ENCODE measurements at regions not wholly inside any gene's neighbourhood (a gene's known extent, or its start where the extent isn't known, plus 50 kb on each side); places are given as distances from the start of the nearest gene placed in this dataset.
A peak's percentile ranks its signal among the peaks of the same experiment; 100 is the strongest.
"Not testable (repeated sequence)": the region's sequence is repeated elsewhere in the genome, so short reads cannot be mapped to it uniquely, and the experiment has no call there.

GRCh38 chr10:120760253-120760652 is 90.9 kb upstream of the WDR11 start:
- peak; percentile 78 to 91 (median 90) for DNase-seq

- DNase-seq: no peak
Measured at GRCh38 chr10:120761951-120762350, 89.2 kb upstream of the WDR11 start.

GRCh38 chr10:120765226-120765803 is 85.8 kb upstream of the WDR11 start:
- peak in 2 of 3 donors; percentile 23 to 56 for DNase-seq

GRCh38 chr10:120768227-120768626 is 82.9 kb upstream of the WDR11 start:
- DNase-seq: no peak

GRCh38 chr10:120770496-120770895 is 80.7 kb upstream of the WDR11 start:
- no peak for DNase-seq

- no peak for DNase-seq
Measured at GRCh38 chr10:120776442-120776841, 74.7 kb upstream of the WDR11 start.

- no peak for DNase-seq
Measured at GRCh38 chr10:120782336-120782735, 68.8 kb upstream of the WDR11 start.

- no peak for DNase-seq
Measured at GRCh38 chr10:120783098-120783497, 68.1 kb upstream of the WDR11 start.

- peak in 1 of 3 donors; percentile 15 for DNase-seq
Measured at GRCh38 chr10:120783867-120784266, 67.3 kb upstream of the WDR11 start.

- DNase-seq: no peak
Measured at GRCh38 chr10:120788771-120789170, 62.4 kb upstream of the WDR11 start.

- DNase-seq: peak; percentile 55 to 82 (median 82)
Measured at GRCh38 chr10:120789303-120790203, 61.6 kb upstream of the WDR11 start.

- peak in 2 of 3 donors; percentile 20 to 24 for DNase-seq
Measured at GRCh38 chr10:120791316-120791715, 59.8 kb upstream of the WDR11 start.

- no peak for DNase-seq
Measured at GRCh38 chr10:120793088-120793487, 58.1 kb upstream of the WDR11 start.

GRCh38 chr10:120794390-120794789 is 56.8 kb upstream of the WDR11 start:
- DNase-seq: no peak

GRCh38 chr10:120798276-120798675 is 52.9 kb upstream of the WDR11 start:
- DNase-seq: not testable (repeated sequence)

- DNase-seq: no peak
Measured at GRCh38 chr10:120799849-120800248, 51.3 kb upstream of the WDR11 start.

- no peak for DNase-seq
Measured at GRCh38 chr10:120800528-120801323, 50.4 kb upstream of the WDR11 start.

Measured in suppressor macrophage treated with lipopolysaccharide for 1 hour (primary cell).